Epidermal melanocyte (primary cell): ENCODE measurements at regions not wholly inside any gene's neighbourhood (a gene's known extent, or its start where the extent isn't known, plus 50 kb on each side); places are given as distances from the start of the nearest gene placed in this dataset.
A peak's percentile ranks its signal among the peaks of the same experiment; 100 is the strongest.

ENCODE experiments used
- DNase-seq: peaks from one replicate; pipeline ENCODE4 v3.0.0; 2011; ENCODE audit warnings: low spot score; ENCODE audit not compliant: insufficient read length

GRCh38 chr17:82998637-82999036, 80.8 kb upstream of the METRNL start:
- DNase-seq: no peak

DNA sequence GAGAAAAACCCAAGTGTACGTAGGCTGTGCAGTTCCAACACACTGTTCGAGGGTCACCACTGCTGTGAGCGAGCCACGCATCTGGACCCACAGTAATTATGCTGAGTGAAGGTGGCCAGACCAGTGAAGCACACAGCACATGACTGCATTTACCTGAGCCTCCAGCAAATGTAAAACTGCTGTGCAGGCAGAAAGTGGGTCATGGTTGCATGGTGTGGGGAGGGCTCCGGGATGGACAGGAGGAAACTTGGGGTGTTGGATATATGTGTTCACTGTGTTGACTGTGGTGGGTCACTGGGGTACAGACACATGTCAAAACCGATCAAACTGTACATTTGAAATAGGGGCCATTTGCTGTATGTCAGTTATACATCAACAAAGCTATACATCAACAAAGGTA, 78.7 kb upstream of the METRNL start:
- no peak for DNase-seq

- no peak for DNase-seq
Measured at GRCh38 chr17:83002118-83002805, 77.1 kb upstream of the METRNL start.

GRCh38 chr17:83004791-83005380, 74.5 kb upstream of the METRNL start:
- DNase-seq: no peak

DNA sequence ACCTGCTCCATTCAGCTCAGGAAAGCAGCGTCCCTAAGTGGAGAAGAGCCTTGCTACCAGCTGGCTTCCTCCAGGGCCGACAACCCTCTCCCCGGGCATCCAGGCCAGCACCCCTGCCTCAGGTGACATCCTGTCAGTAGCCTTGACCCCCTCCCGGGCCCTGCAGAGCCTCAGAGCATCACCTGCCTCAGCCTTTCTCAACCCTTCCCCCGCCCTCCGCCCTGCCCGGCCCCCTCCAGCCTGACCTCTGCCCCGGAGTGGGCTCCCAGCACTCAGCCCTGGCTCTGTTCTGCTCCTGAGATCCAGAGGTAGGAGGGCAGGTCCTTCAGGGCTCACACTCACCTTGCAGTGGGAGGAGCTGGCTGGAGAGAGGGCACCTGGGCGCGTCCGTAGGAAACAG, 73.8 kb upstream of the METRNL start:
- DNase-seq: no peak

- peak; percentile 17 for DNase-seq
Measured at GRCh38 chr17:83006515-83007455, 72.6 kb upstream of the METRNL start.

DNA sequence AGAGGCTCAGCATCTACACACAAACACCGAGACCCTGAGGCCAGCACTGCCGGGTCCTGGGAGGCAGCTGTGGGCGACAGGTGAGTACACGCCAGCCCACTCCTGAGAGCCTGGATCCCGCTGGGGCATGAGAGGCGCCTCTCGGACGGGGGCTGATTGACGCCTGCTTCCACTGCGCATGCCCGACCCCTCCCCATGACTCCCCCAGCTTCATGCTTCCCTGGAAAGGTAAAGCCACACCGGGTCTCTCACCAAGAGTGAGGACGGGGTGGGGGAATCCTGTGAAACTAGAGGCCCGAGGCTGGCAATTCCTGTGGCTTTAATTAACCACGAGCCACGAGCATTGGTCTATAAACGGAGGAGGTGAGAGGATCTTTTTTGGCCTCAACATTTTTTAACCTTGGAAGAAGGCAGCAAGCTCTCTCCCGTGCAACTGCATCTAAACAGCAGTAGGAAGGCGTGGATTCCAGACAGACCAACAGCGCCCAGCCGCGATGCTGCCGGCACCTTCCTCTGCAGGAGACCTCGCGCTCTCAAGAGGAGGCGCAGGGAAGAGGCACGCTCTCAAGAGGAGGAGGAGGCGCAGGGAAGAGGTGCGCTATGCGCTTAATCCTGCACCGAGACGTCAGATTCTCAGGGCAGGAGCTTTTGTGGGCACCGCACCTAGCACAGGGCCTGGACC, 71.8 kb upstream of the METRNL start:
- DNase-seq: peak; percentile 13

DNA sequence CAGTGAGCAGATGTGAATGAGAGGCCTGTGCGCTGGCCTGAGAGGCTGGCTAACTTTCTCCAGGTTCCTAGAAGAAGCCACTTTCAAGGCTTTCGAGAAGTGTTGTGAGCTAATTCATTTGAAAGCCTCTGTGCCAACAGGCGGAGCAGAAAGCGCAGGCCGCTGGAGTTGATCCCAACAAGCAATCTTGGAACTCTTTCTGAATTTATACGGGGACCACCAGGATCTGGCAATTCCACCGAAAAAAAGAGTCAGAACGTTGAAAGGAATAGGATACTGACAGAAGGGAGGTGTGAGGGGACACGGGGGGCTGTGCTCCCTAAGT, 71.3 kb upstream of the METRNL start:
- DNase-seq: no peak

GRCh38 chr17:83008526-83008925, 70.9 kb upstream of the METRNL start:
- no peak for DNase-seq

DNA sequence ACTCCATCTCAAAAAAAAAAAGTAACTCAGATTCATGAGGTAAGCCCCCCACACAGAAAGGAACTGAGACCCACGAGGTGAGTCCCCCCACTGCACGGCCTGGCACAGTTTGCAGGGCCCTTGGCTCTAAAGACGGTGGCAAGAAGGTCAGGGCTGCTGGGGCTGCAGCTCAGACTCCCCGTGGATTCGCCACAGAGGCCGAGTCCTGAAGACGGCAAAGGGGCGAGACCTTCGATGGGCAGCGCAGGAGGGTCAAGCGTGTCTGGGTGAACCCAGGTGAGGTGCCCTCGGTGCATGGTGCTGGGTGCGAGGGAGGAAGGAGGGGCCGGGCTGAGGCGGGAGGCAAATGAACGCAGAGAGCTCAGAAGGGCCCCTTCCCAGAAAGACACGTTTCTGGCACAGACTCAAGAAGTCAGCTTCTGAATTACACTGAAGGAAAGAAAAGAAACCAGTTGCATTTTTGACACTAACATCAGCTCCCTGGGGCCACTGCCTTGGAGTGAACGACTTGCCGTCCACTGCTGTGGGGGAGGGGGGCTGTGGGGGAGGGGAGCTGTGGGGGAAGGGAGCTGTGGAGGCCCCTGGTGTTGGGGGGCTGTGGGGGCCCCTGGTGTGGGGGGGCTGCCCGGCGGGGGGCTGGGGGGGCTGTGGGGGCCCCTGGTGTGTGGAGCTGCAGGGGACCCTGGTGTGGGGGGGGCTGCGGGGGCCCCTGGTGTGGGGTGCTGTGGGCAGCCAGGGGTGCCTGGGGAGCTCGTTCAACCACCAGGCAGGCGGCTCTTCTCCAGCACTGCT, 69.8 kb upstream of the METRNL start:
- peak; percentile 4 for DNase-seq

DNA sequence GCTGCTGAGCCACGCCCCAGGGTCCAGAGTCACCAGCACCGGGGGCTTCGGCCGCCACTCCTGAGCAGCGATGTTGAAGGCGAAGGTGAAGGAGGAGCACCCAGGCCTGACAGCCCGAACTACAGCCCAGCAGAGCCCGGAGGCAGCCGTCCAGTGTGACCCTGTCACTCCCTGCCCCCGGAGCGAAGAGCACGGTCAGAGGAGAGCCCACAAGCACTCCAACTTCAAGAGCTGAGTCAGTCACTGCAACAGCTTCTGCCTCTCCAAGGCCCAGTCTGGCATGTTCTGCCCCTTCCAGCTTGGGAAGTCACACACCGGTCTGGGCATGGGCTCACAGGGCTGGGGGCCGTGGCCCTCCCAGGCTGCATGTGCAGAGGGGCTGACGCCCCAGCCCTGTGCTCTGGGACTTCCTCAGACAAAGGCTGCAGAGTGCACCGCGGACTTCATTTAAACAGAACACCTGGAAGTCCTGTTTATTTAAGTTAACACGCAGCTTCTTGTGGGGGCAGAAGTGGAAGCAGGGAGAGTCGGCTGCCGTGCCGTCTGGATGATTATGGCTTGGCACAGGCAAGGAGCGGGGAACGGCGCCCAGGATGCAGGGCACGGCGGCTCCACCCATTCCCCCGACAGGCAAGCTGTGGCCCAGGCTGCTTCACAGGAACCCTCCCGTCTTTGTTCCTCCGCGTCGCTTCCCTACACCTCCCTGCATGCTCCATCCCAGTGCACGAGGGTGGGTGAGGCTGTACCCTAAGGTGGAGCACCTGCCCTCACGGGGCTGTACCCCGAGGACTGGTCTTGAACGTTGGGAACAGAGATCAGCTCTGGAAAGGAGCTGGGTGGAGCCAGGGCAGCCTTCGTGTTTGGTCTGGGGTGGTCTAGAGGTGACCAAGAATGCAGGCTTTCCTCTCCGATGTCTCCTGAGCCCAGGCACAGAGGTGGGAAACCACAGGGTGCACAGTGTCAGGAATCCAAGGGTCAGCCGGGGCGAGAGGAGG, 68.9 kb upstream of the METRNL start:
- no peak for DNase-seq

DNA sequence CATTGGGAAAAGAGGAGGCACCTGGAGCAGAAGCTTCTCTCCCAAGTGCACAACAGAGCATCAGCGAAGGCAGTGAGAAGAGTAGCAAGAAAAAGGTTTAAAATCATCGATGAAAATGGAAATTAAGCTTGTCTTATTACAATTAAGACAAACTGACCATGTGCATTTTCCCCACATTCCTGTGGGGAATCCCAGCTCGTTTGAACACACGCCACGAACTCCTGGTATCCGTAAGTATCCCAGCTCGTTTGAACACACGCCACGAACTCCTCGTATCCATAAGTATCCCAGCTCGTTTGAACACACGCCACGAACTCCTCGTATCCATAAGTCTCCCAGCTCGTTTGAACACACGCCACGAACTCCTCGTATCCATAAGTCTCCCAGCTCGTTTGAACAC, 67.7 kb upstream of the METRNL start:
- DNase-seq: peak; percentile 30

DNA sequence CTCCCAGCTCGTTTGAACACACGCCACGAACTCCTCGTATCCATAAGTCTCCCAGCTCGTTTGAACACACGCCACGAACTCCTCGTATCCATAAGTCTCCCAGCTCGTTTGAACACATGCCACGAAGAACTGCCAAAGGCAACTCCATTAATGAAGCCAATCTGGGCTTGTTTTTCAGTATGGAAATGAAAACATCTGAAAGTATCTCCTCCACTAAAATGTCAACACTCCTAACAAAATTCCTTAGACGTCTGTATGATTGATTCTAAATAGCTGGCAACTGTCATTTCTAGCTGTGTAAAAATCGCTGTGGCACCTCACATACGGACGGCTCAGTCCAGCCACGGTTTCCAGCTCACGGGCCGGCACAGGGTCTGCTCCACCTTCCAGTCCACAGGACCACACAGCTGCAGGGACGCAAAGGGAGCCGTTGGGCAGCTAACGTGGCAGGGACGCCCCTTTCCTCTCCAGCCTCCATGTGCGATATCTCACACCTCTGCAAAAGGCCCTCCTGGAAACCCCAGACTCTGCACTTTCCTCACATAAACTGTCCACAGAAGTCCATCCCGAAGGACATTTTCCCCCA, 67.1 kb upstream of the METRNL start:
- peak; percentile 31 for DNase-seq

GRCh38 chr17:83012868-83013778, 66.3 kb upstream of the METRNL start:
- DNase-seq: peak; percentile 99

DNA sequence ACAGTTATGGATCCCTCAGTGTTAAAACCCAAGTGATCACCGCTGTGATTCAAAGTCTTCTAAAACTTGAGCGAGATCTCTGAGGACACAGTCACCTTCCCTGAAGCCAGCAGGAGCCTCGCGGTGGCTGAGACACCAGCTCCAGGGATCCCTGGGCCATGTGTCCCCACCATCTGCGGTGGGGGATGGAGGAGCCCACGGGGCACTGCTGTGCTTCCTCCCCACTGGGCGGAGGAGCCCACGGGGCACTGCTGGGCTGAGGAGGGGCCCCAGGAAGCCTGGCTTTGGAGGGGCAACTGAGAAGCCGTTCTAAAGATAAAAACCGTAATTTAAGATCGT, 65.7 kb upstream of the METRNL start:
- no peak for DNase-seq

DNA sequence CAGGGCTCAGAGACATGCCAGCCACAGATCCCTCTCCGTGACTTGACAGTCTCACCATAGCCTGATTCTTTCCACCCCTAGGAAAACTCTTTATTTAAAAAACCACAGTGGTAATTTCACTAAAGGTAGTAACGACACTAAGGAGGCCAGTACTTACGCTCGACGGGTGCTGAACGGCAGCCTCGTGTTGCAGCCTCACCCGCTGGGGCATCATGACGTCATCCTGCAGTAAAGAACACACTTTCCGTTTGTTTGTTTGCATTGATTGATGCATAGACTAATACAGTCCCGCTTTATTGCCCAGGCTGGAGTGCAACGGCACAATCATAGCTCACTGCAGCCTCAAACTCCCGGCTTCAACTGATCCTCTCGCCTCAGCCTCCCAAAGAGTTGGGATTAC, 65.1 kb upstream of the METRNL start:
- no peak for DNase-seq

GRCh38 chr17:83014940-83015910, 64.2 kb upstream of the METRNL start:
- DNase-seq: peak; percentile 11
